Parathyroid adenoma (tissue), 2 donors: ENCODE measurements at regions not wholly inside any gene's neighbourhood (a gene's known extent, or its start where the extent isn't known, plus 50 kb on each side); places are given as distances from the start of the nearest gene placed in this dataset.

Source experiments
- H2AFZ ChIP-seq: fragments of 300-600 bp; sonication (generic); one replicate; pipeline ENCODE4 v1.7.0; 2017; ENCODE audit warnings: antibody characterized with exemption, mild to moderate bottlenecking
- H3K27ac ChIP-seq: fragments of 300-600 bp; sonication (generic); one replicate; pipeline ENCODE4 v1.7.0; 2017
- H3K27me3 ChIP-seq: fragments of 300-600 bp; sonication (generic); one replicate; pipeline ENCODE4 v1.7.0; 2017; ENCODE audit warnings: low read length; ENCODE audit not compliant: control insufficient read depth, insufficient read depth
- H3K36me3 ChIP-seq: fragments of 300-600 bp; sonication (generic); one replicate; pipeline ENCODE4 v1.7.0; 2017; ENCODE audit warnings: low read length; ENCODE audit not compliant: control insufficient read depth, insufficient read depth
- H3K4me1 ChIP-seq: fragments of 300-600 bp; sonication (generic); one replicate; pipeline ENCODE4 v1.7.0; 2017; ENCODE audit warnings: control low read depth
- H3K4me2 ChIP-seq: fragments of 300-600 bp; sonication (generic); one replicate; pipeline ENCODE4 v1.7.0; 2017; ENCODE audit warnings: low read length
- H3K4me3 ChIP-seq: fragments of 300-600 bp; sonication (generic); one replicate; pipeline ENCODE4 v1.7.0; 2017; ENCODE audit warnings: low read depth, low read length
- H3K79me2 ChIP-seq: fragments of 300-600 bp; sonication (generic); one replicate; pipeline ENCODE4 v1.7.0; 2017; ENCODE audit warnings: control low read depth
- H3K9ac ChIP-seq: fragments of 300-600 bp; sonication (generic); one replicate; pipeline ENCODE4 v1.7.0; 2017; ENCODE audit warnings: mild to moderate bottlenecking
- H3K9me3 ChIP-seq: fragments of 300-600 bp; sonication (generic); one replicate; pipeline ENCODE4 v1.7.0; 2017; ENCODE audit warnings: low read length; ENCODE audit not compliant: control insufficient read depth
- CTCF ChIP-seq: fragments of 300-600 bp; sonication (generic); IDR thresholded peaks from one replicate; pipeline ENCODE4 v1.7.0; 2017; ENCODE audit warnings: antibody characterized with exemption, mild to moderate bottlenecking
- donor health status: primary hyperparathyroidism.

DNA sequence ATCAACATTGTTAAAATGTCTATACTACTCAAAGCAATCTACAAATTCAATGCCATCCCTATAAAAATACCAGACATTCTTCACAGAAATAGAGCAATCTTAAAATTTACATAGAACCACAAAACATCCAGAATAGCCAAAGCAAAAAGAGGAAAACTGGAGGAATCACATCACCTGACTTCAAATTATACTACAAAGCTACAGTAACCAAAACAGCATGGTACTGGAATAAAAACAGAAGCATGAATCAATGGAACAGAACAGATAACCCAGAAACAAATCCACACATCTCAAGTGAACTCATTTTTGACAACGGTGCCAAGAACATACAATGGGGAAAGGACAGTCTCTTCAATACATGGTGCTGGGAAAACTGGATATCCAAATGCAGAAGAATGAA is 87.3 kb upstream of the EGFR start:
- no peak overlapping the region for H3K27ac ChIP-seq
- H3K4me1 ChIP-seq, result peaks cover 4% of the 10 kb centered on the region
- TF ChIP-seq CTCF, result no peak
- no peak overlapping the region for H3K4me2 ChIP-seq
- no peaks in the 10 kb centered on the region for H3K36me3 ChIP-seq
- H3K79me2 ChIP-seq, result no peaks in the 10 kb centered on the region
- no peak overlapping the region for H3K4me3 ChIP-seq
- no peaks in the 10 kb centered on the region for H3K27me3 ChIP-seq
- no peaks in the 10 kb centered on the region for H3K9me3 ChIP-seq
- H2AFZ ChIP-seq, result no peak overlapping the region
- H3K9ac ChIP-seq, result no peak overlapping the region

DNA sequence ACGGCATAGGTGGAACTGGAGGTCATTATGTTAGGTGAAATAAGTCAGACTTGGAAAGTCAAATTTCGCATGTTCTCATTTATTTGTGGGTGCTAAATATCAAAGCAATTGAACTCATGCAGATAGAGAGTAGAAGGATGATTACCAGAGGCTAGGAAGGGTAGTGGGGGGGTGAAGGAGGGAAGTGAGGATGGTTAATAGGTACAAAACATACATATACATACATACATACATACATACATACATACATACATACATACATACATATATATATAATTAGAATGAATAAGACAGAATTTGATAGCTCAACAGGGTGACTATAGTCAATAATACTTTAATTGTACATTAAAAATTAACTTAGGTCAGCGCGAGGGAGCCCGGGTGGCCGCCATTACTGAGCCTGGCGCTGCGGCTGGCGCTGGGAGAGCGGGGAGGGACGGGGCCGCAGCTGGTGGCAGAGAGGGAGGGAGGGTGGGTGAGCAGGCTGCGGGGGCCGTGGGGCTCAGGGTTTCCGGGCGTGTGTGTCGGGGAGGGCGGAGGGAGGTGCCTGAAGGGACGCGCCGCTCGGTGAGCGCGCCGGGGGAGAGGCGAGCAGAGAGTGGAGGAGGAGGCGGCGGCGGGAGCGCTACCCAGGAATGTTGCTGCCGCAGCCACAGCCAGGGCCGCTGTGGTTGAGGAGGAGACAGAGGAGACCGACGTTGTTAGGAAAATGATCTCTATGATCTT is 85.8 kb upstream of the EGFR start:
- no peak for TF ChIP-seq CTCF
- H3K9ac ChIP-seq, result no peak overlapping the region
- H3K36me3 ChIP-seq, result no peaks in the 10 kb centered on the region
- H3K27me3 ChIP-seq, result no peaks in the 10 kb centered on the region
- peaks cover 4% of the 10 kb centered on the region for H3K4me1 ChIP-seq
- peak overlapping the region; percentile 70 for H2AFZ ChIP-seq
- peak overlapping the region; percentile 47 for H3K4me2 ChIP-seq
- no peaks in the 10 kb centered on the region for H3K9me3 ChIP-seq
- peak overlapping the region; percentile 11 for H3K27ac ChIP-seq
- peak overlapping the region; percentile 52 for H3K4me3 ChIP-seq
- H3K79me2 ChIP-seq, result no peaks in the 10 kb centered on the region

- H2AFZ ChIP-seq, result peak overlapping the region; percentile 70
- no peaks in the 10 kb centered on the region for H3K9me3 ChIP-seq
- TF ChIP-seq CTCF, result no peak
- H3K4me1 ChIP-seq, result peaks cover 4% of the 10 kb centered on the region
- no peaks in the 10 kb centered on the region for H3K79me2 ChIP-seq
- H3K27ac ChIP-seq, result peak overlapping the region; percentile 11
- peak overlapping the region; percentile 52 for H3K4me3 ChIP-seq
- H3K9ac ChIP-seq, result no peak overlapping the region
- H3K4me2 ChIP-seq, result peak overlapping the region; percentile 47
- H3K36me3 ChIP-seq, result no peaks in the 10 kb centered on the region
- no peaks in the 10 kb centered on the region for H3K27me3 ChIP-seq
Observed at GRCh38 chr7:54933643-54934042, 85.2 kb upstream of the EGFR start.

DNA sequence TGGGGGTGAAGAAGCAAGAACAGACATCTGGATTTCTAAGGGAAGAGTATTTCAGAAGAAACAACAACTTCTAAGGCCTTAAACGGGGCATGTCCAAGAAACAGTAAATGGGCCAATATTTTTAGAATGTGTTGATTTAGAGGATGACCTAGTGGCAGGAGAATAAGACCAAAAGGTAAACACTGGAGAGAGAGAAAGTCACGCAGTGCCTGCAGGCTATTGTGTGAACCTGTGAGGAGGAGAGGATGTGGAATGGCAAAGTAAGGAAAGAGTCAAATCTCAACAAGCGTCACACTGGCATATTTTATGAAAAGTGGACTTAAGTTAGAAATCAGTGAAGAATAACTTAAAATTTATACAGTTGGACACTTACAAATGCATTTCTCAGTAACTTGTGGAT is 78.1 kb upstream of the EGFR start:
- TF ChIP-seq CTCF, result no peak
- H3K4me2 ChIP-seq, result no peak overlapping the region

GRCh38 chr7:54944179-54944578 is 74.6 kb upstream of the EGFR start:
- Histone ChIP-seq H3K27me3 (no peaks in the 10 kb centered on the region), H3K4me2 (no peak overlapping the region), H3K9me3 (no peaks in the 10 kb centered on the region), H3K9ac (no peak overlapping the region), H3K27ac (no peak overlapping the region), H3K4me1 (no peaks in the 10 kb centered on the region), H3K4me3 (no peak overlapping the region), H2AFZ (no peak overlapping the region), H3K79me2 (no peaks in the 10 kb centered on the region), H3K36me3 (no peaks in the 10 kb centered on the region)
- no peak for TF ChIP-seq CTCF

More for the DNA sequence above, 78.1 kb upstream of the EGFR start:
- Histone ChIP-seq H3K4me1 (no peaks in the 10 kb centered on the region), H3K4me3 (no peak overlapping the region), H3K27ac (no peak overlapping the region), H3K9ac (no peak overlapping the region), H3K36me3 (no peaks in the 10 kb centered on the region), H2AFZ (no peak overlapping the region), H3K27me3 (no peaks in the 10 kb centered on the region), H3K9me3 (no peaks in the 10 kb centered on the region), H3K79me2 (no peaks in the 10 kb centered on the region)
